Activated CD4-positive, alpha-beta T cell treated with anti-CD3 and anti-CD28 coated beads, Interleukin-2, amount 50 U/mL, for 1 hour (primary cell): ENCODE measurements at regions not wholly inside any gene's neighbourhood (a gene's known extent, or its start where the extent isn't known, plus 50 kb on each side); places are given as distances from the start of the nearest gene placed in this dataset.
"Not testable (repeated sequence)": the region's sequence is repeated elsewhere in the genome, so short reads cannot be mapped to it uniquely, and the experiment has no call there.

Source experiments
- DNase-seq: peaks from one replicate; pipeline ENCODE4 v3.0.0-alpha.2; 2020

DNA sequence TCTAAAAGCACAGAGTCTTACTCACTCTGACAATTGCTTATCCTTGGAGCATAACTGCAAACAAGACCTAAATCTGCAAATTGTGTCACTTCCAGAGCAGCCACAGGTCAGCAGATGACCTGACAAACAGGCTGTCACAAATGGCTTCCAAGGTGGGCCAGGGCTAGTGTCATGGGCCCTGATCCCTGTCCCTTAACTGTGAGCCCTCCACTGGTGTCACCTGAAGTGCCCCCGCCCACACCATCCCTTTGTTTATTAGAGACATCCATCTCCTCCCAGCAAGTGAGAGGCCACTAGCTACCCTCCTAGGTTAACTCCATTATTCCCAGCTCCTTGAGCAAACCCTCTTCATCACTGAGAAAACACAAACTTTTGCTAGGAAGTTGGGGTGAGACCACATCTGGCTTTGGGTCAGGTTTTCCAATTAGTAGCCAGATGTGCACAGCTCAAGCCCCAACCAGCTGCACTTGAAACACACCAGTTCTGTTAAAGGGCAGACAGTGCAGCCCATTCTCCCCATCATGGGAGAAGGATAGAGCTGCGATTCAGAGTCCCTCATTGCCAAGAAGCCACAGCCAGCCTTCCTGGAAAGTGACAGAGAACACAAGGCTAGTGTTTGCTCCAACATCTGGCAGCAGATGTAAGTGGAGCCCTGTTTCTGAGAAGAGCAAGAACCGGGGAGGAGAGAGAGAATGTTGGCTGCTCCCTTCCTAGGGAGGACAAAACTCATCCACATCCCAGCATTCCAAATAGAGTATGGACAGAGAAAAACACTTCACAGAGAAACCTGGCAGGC, 75.7 kb upstream of the NANOS1 start:
- DNase-seq, result no peak

DNA sequence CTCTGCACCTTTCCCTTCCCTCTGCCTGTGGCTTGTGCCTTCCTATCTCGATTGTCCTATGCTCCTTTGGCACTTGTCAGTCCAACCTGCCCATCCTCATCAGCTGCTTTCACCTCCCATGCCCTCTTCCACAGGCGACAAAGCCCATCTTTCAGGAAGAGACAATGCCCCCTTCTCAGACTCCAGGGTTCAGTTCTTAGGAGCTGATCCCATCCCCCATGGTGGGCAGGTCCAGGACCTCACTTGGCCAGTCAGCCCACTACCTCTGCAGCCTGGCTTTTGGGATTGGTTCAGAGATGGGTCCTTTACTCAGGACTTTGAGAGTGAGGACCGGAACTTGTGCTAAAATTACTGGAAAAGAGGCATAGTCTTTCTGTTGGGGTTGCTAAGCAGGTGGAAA, 74.0 kb upstream of the NANOS1 start:
- no peak for DNase-seq

DNA sequence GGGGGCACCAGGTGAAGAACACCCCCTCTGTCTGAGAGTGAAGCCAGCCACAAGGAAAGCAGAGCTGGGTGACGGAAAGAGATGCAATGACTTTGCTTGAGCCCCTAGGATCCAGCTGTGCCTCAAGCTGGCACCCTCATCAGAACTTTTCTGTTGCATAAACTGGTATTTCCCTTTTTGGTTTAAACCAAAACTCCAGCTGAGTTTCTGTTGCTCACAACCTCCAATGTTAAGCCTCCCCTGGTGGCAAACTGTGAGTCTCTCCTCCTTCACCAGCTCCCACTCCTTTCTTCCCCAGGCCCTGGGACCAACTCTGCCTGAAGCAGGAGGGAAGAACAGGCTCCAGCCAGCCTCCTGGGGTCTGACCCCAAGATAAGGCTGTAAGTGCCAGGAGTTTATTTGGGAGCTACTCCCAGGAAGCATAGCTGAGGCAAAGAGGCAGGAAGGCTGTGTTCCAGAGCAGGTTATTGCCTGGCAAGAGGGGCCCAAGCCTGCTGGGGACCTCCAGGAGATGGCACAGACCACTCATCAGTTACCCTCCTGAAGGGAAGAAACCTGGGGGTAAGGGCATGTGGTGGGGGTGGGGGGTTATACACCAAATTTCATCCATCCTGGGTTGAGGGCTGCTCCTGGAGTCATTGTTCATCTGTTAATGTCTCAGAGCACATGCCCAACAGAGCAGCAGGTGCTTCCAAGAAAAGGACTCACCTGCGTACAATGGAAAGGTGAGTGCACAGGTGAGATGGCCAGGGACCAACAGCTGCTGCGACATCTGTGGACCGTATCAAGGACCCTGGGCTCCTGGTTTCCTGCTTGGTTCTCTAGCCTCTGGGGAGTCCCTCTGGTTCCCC, 73.3 kb upstream of the NANOS1 start:
- no peak for DNase-seq

DNA sequence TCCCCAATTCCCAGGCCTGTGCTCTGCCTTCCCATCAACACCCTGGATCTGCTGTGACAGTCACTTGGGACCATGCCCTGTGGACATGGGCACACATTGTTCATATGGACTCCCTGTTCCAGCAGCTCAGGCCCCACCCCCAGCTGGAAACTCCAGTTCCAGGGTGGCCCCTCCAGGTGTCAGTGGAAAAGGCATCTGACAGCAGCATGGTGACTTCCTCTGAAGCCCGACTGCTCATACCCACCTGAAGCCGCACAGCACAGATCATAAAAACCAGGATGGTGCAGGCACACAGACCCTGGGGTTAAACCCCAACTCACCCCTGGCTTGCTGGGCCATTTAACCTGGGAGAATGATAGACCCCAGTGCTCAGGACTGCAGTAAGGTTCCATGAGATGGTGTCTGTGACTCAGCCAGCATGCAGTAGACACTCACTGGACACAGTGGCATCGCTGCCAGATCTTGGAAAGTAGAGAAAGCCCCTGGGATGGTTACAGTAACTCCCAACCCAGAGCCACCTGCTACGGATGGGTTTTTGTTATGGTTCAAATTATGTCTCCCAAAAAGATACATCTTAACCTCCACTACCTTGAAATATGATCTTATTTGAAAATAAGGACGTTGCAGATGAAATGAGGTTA, 72.6 kb upstream of the NANOS1 start:
- no peak for DNase-seq

DNA sequence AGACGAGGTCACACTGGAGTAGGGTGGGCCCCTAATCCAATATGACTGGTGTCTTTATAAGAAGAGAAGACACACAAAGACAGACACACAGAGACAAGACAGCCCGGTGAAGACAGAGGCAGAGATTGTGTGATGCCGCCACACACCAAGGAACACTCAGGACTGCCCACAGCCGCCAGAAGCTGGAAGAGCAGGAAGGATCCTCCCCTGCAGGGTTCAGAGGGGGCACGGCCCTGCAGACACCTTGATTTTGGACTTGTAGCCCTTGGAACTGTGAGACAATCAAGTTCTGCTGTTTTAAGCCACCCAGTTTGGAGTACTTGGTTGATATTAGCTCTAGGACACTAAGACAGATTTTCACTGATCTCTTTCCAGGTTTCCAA, 72.1 kb upstream of the NANOS1 start:
- no peak for DNase-seq

DNA sequence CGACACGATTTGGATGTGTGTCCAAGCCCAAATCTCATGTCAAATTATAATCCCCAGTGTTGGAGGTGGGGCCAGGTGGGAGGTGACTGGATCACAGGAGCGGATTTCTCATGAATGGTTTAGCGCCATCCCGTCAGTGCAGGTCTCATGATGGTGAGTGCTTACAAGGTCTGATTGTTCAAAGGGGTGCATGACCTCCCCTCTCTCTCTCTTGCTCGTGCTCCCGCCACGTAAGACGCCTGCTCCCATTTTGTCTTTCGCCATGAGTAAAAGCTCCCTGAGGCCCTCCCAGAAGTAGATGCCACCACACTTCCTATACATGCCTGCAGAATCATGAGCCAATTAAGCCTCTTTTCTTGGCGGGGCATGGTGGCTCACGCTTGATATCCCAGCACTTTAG, 71.5 kb upstream of the NANOS1 start:
- DNase-seq, result no peak

DNA sequence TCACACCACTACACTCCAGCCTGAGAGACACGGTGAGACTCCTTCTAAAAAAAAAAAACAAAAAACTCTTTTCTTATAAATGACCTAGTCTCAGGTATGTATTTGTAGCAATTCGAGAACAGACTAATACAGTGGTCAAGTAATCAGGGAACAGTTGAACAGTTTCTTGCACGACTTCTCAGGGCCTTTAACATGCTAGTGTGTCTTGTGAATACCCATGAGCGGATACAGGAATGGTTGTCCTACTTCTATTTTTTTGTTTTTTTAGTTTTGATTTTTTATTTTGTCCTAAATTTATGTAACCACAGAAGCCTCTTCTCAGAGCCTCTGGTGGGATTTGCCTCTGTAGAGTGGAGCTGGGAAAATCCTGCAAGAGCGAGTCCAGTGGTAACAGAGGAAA, 71.0 kb upstream of the NANOS1 start:
- DNase-seq, result no peak

DNA sequence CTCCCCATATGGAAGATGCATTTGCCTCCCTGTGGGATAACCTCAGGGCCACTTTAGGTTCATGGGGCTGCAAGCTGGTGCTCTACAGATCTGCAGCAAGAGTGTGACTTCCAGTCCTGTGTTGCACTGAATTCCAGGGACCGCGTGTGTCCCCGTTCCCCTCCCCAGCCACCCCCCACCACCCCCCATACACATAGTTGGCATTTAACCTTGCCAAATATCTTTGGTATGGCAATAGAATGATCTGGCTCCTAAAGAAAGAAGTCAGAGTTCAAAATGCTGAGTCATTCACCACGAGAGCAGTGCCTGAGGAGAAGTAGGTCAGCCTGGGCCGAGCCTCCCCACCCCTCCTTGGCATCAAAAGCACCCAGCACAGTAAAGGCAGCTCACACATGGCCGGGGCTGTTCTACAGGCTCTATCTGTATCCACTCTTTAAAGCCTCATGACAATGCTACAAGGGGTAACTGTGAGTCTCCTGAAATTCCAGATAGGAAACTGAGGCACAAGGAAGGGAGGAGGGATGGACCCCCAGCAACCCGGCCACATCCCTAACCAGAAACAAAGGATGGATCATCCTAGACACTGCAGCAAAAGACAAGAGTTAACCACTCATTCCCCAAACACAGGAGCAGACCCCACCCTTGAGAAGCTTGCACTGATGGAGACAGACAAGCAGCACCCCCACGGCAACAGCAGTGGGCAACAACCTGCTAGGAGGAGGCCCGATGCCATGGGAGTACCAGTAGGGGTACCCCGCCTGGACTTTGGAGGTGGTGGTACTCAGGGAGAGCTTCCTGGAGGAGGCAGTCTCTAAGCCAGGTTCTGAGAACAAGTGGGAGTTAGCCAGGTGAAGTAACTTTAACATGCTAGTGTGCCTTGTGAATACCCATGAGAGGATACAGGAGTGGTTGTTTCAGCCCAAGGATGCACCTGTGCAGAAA, 70.3 kb upstream of the NANOS1 start:
- no peak for DNase-seq

DNA sequence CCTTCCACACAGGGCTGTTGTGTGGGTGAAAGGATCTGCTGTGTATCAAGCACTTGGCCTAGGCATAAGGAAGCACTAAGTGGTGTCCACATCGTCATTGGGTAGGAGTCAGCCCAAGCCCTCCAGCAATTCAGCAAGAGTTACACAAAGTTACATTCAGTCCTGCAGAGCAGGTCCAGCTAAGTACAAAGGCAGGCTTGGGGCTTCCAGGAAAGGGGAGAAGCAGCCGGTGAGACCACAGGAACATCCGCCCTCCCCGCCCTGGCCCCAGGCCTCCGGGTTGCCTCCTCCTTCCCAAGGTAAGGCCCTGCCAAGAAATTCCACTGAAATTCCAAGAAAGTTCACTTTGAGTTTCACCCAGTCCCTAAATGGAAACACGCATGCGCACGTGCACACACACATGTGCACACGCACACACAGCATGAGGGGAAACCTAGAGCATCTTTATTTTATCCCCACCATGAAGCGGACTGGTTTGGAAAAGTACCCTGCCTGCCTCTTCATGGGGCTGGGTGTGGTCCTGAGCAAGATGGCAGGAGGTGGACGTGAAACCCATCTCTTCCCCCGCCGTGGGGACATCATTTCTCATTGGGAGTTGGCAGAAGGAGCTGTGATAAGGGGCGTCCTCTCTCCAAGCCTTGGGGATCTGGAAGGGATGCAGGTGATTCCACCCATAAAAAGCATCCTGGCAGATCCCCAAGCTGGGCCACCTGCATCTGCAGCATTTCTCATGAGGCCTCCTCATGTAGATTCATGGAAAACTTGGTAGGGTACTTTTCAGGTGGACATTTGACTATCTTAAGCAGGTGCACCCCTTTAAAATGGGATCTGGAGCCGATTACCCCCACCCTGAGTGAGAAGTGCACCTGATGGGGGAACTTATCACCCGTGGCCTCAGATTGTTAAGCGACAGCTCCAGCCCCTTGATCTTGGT, 69.1 kb upstream of the NANOS1 start:
- DNase-seq, result no peak

DNA sequence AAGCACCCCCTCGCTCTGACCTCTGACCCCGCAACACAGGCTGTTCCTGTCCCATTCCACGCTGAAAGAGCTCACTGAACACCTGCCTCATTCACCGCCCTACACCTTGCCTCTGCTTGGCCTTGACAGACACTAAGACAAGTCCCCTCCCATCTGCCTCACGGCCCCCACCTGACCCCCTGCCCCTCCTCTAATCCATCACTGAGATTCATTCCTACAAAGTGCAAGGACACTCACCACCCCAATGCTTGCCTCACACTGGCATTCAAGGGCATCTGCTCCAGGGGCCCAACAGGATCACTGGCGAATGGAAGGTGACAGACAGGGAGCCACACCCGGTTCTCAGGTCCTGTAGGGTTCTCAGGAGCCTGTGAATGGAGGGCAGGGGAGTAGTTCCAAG, 68.1 kb upstream of the NANOS1 start:
- DNase-seq, result no peak

DNA sequence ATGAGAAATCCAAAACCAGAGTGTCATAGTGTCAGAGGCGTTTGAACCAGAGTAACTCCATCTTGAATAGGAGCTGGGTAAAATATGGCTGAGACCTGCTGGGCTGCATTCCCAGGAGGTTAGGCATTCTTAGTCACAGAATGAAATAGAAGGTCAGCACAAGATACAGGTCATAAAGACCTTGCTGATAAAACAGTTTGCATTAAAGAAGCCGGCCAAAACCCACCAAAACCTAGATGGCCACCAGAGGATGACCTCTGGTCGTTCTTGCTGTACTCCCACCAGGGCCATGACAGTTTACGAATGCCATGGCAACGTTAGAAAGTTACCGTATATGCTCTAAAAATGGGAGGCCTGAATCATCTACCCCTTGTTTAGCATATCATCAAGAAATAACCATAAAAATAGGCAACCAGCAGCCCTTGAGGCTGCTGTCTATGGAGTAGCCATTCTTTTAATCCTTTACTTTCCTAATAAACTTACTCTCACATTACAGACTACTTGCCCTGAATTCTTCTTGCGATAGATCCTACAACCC, 67.1 kb upstream of the NANOS1 start:
- not testable (repeated sequence) for DNase-seq

DNA sequence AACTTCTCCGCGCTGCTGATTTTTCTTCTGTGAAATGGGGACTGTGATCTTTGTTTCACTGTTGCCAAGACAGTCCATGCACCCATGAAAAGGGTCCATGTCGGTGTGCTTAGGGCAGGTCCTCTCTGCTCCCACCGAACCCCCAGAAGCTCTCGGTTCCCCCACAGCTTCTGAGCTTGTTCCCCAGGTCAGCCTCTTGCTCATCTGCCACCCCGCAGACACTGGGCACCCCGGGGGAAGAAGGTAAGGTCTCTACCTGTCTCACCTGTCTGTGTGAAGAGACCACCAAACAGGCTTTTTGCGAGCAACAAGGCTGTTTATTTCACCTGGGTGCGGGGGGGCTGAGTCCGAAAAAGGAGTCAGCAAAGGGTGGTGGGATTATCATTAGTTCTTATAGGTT, 66.2 kb upstream of the NANOS1 start:
- DNase-seq, result no peak

DNA sequence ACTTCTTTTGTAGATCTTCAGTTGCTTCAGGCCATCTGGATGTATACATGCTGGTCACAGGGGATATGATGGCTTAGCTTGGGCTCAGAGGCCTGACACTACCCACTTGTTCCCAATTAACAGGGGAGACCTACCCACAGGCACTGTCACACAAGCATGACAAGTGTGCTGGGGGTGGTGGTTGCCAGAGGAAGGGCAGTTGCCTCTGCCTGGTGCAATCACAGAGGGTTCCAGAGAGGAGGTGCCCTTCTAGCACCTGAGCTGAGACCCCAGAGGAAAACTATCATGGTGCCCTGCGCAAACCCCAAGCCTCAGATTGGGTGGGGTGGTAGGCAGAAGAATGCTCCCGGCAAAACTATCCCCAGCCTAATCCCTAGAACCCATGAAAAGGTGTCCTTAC, 65.6 kb upstream of the NANOS1 start:
- no peak for DNase-seq

DNA sequence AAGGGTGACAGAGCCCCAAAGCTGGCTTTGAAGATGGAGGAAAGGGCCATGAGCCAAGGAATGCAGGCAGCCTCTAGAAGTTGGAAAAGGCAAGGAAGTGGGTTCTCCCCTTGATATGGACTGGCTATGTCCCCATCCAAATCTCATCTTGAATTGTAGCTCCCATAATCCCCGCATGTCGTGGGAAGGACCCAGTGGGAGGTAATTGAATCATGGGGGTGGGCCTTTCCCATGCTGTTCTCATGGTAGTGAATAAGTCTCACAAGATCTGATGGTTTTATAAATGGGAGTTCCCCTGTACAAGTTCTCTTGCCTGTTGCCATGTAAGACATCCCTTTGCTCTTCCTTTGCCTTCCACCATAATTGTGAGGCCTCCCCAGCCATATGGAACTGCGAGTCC, 65.0 kb upstream of the NANOS1 start:
- not testable (repeated sequence) for DNase-seq

DNA sequence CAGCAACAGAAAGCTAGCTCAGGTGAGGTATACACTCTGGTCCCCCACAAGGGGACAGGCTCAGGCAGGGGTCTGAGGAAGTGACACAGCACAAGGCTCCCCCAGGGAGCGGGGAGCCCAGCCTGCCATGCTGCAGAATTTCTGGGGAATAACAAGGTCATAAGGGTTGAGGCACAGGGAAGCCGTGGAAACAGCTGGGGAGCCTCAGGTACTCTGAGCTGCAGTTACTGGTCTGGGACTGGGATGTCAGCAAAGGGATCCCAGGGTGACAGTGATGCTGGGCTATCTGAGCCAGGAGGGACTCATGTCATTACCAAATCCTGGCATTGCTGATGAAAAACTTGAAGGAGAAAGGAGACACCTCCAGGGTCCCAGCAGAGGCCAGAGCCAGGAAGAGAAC, 64.4 kb upstream of the NANOS1 start:
- no peak for DNase-seq

DNA sequence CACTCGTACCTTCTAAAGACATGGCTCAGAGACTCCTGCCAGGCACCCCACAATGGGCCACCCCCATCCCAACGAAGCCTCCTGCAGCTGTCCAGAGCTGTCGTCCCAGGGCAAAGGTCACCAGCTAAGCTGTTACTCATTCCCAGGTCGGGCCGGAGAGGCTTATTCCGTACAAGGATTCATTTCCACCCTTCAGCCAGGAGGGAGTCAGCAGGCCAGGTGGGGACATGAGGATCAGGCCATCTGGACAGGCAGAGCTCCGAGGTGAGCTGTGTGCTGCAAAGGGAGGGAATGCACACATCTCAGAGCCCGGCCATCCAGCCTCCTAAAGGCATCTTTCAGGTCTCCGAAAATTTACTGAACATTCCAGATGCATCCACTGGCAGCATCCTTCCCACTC, 63.9 kb upstream of the NANOS1 start:
- DNase-seq, result no peak

DNA sequence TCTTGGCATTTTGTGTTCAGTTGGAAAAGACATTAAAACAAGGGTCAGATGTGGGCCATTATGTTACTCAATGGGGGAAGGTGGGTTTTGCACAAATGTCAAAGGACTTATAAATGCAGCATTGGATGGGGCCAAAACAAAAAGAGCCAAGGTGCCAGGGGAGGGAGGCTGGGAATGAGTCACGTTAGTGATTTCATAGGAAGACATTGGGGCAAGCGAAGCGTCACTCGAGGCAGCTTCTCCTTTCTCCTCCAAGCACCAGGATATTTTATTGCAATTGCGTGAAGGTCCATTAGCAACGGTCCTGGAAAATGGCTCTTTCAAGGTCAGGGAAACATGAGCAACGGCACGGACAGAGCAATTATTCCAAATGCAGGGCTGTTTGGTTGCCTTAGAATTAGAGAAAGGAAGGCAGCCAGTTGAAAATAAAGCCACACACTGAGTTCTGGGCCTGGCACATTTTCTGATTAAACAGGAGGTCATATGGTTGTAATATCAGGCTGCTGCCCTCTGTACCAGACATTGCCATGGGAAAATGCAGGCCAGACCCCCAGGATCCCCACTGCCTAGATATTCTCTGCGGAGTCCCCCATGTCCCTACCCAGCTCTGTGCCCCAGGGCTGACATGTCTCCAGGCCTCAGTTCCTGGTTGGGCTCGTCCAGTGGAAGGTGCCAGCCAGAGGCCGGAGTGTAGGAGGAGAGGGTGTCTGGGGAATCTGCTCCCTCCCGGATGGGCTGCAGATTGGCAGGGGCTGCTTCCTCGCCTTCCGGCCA, 63.3 kb upstream of the NANOS1 start:
- no peak for DNase-seq

DNA sequence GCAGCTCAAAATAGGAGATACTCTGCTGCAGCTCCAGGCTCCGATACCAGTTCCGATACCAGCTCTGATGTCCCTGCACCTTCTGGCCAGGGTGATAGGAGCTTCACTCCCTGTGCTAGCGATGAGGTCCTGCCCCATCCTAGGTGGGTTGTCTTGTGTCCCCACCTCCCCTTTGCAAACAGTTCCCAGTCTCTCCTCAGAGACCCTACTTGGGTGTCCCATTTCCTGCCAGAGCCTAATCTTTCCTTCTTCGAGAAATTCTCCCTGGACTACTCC, 62.7 kb upstream of the NANOS1 start:
- DNase-seq, result no peak

DNA sequence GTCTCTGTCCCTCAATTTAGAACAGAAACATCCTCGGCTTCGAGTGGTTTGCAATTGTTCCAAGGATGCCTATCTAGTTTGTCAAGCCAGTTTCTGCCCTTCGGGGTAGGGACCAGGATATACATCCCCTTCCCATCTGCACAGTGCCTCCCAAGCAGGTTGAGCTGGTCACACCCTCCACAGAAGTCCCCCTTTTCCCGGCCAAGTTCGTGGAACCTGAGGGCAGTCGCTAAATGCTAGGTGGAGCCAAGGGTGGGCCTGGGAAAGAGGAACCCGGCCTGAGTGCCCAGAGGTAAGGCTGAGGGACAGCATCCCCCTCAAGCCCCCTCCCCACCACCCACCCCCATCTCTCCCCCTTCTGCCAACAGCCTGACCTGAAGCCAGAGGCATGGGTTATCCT, 62.4 kb upstream of the NANOS1 start:
- DNase-seq, result no peak

DNA sequence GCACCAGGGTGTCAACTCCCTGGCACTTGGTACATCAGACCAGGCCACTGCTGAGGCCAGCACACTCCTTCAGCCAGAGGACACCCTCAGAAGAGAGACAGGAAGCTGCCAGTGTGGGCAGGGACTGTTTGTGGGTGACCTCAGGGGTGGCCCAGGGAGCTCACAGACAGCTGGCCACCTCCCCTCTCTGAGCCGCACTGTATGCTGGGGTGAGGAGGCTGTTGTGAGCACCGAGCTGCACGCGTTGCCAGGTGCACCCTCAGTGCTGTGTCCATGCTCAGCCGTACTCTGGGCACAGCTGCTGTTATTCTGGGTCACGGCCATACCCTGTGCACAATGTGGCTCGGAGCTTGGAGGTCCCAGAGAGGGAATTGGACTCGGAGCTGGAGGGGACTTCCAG, 61.5 kb upstream of the NANOS1 start:
- DNase-seq, result no peak

DNA sequence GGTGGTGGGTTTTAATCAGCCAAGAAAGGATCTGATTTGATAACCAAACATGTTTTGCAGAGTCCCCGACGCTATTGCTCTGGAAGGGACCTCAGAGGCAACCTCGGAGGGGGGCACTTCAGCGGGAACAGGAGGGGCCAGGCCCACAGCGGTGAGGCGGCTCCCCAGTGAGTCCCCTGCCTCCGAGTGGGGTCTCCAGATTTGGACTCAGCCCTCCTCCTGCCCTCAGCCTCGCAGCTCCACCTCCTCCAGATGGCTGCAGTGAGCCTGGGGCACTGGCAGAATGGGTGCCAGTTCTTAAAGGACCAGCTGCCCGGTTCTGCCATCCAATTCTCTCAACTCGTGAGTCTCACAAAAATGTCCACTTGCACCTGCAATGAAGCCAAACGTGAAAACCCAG, 61.0 kb upstream of the NANOS1 start:
- DNase-seq, result no peak
